HG03135 (cell line): ENCODE measurements at regions not wholly inside any gene's neighbourhood (a gene's known extent, or its start where the extent isn't known, plus 50 kb on each side); places are given as distances from the start of the nearest gene placed in this dataset.

ENCODE experiments used
- ATAC-seq: cut with Tn5 transposase; IDR thresholded peaks from one replicate; pipeline ENCODE4 v1.9.1; 2021; ENCODE audit warnings: mild to moderate bottlenecking, moderate library complexity; ENCODE audit not compliant: unreplicated experiment

DNA sequence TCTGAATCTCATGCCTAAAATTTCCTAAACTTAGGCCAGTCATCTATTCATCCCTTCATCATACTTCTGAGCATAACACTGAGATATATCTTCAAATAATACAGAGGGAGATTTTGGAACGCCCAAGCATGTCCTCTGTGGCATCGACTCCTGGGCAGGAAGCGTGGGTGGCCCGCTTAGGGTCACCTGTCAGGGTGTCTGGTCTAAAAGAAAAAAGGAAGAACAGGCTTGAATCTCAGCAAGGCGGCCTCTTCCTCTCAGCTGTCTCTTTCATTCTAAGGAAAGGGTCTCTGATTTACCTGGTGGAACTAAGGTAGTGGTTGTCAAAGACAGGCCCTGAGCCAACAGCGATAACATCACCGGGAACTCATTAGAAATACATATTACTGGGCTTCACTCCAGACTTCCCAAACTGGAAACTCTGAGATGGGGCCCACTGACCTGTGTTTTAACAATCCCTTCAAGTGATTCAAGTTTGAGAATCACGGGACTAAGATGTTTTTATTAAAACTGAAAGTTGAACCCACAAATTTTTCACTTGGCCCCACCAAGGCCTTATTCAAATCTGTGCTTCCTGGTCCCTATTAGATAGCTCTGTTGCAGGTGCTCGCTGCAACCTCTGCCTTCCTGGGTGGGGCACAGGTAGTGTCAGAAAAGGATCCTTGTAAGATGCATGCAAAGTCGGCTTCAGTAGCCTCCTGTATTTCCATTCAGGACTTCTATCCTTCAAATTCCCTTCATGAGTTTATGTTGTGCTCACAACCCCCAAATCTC lies 162.3 kb upstream of the CCDC68 start:
- ATAC-seq: no peak

DNA sequence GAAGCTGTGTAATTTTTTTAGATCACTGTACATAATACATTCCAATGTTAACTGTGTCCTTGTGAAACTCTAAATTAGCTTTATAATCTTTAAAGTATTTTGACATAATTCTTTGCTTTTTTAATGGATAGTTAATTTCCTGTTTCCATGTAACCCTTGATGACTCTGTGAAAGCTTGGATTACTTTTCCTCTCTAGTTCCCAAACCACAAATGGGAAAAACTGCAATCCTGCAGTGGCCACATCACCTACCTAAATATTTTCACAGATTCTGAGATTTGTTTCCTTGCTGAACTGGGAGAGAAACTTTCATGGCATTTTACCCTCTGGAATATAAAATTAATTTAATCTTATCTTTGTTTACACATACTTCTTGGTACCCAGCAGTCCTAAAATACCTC lies 161.6 kb upstream of the CCDC68 start:
- no peak for ATAC-seq

DNA sequence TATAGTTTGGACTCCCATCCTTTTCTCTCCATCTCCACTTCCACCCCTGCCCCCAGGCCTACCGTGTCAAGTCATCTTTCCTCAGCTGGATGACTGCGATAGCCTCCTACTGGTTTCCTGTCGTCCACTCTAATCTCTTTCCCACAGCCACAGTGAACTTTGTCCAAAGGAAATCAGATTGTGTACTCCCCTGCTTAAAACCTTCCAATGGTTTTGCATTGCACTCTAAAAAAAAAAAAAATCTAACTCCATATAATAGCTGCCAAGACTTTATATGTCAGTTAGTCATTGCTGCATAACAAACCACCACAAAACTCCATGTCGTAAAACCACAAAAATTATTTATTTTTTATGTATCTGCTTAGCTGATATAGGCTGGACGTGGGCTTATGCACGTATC lies 160.2 kb upstream of the CCDC68 start:
- no peak for ATAC-seq

DNA sequence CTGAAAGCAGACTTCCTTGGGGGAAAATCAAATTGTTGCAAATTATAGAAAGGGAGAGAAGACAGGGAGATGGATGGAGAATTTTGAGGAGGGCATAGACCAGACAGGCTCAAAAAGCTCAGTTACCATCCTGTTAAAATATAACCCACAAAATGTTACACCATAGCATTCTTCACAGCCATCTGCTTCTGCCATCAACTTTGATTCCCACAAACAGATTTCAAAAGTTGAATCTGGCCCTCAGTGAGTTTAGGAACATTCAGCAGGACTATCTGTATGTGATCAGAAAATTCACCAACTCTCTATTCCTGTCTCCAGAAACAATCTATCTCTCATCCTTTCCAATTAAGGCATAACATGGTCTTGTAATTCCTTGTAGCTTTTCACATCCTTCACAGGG lies 159.8 kb upstream of the CCDC68 start:
- ATAC-seq: no peak

DNA sequence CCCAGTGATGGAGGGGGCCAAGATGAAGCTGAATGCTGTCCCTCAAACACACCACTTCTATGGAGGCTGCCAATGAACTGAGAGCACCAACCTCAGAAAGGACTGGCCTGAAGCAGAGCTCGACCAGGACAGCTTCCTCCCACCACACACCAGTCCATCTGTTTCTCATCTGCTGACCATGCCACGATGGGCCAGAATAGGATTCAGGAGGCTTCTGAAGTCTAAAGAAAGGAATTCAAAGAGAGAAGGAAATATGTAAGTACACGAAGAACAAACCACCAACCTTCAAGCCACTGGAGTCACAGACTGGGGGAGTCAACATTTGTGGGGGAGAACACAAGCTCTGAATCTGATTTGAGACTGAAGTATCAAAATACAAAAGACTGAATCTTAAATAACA lies 157.6 kb upstream of the CCDC68 start:
- no peak for ATAC-seq

DNA sequence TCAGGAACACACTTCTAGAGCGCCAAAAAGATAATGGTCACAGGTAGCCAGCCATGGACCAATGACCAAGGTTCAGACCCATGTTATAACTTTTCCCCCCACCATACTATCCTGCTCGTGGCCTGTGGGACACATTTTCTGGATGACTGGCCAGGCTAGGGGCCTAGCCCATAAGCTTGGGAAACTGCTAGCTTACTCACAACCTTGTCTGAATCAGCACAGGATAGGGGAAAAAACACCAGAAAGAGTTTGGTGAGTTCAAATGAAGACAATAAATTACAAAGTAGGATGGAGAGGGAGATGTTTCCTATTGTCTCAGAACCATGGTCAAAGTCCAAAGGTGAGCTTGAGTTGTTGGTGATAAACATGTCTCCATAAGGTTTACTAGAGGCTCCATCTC lies 156.3 kb upstream of the CCDC68 start:
- ATAC-seq: no peak

DNA sequence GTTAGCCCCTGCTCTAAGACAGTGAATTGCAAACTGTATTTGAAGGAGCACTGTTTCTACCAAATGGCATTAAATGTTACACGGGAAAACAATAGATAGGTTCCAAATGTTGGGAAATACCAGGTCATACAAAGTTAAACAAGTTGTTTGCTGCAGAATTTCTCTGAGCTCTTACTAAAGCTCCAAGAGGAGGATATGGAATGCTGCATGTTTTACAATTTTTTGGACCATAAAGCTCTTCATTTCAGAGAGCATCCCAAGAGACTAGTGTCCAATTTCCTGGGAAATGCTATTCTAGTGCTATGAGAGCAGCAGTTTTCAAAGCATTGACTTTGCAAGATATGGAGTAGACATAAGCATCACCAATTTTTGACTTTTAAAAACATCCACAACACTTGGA lies 155.6 kb upstream of the CCDC68 start:
- no peak for ATAC-seq

DNA sequence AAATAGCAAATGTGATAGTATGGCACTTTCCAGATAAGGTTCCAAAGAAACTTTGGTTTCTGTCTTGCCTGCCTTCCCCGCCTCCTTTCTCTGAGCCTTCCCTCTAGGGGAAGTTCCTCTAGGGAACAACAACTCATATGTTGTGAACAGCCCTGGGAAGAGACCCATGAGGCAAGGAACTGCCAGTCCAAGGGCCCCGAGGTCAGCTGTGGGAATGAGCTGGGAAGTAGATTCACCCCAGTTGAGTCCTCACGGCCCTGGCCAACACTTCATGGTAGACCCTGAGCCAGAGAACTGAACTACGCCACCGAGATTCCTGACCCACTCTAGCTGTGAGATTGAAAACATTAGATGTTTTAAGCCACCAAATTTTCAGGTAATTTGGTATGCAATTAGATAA lies 154.5 kb upstream of the CCDC68 start:
- ATAC-seq: no peak

DNA sequence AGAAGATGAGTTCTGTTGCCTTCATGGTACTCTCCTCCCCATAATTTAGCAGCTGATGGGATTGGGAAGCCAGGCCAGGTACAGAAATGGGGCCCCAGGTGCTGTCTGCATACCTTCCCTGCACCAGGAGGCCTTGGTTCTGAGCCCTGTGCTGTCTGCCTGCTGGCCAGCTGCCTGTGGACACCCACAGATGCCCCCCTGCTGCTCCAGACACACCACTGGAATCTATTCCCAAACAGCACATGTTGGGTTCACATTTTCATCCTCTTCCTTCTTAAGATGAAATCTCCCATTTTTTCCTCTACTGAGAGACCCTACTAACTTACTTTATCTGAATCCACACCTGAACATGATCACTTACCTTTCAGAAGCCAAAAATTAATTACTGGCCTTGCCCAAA lies 152.0 kb upstream of the CCDC68 start:
- no peak for ATAC-seq

DNA sequence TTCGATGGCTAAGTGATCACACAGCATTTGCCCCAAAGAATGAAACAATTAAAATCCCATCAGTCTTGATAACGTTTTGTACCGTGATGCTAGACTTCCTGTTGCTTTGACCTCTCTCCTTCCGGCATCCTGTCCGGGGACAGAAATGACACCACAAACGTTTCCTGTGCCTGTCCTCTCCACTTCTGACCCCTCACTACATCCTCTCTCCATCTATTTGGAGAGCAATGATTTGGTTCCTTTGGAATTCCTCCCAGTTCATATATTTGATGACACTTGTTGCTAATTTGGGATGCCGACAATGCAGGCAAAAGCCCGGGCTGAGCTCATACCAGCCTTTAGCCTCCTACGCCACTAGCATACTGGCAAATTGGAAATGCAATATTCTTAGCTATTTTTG lies 151.2 kb upstream of the CCDC68 start:
- ATAC-seq: no peak

DNA sequence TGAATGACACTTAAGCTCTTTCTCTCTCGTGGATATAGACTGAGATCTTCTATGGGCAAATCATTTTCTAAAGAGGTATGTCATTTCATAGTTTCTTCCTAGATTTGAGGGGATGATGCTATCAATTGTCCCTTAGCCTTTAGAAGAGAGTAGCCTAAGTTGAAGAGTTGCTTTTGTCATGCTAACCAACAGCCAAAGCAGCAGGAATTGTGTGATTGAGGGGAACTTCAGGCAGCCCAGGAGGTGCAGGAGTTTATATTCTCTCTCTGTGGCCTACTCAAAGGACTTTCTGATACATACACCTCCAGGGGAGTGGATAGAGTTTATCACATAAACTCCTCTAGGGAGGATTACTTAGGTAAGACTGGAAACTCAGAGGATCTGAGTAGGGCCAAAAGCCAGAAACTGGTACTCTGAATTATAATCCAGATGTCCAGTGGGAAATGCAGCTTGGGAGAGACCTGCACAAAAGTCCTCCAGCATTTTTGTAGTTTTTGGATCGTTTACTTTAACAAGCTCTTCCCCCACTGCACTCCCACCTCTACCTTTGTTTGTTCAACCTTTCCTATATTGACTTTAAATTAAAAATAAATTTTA lies 150.7 kb upstream of the CCDC68 start:
- ATAC-seq: no peak

DNA sequence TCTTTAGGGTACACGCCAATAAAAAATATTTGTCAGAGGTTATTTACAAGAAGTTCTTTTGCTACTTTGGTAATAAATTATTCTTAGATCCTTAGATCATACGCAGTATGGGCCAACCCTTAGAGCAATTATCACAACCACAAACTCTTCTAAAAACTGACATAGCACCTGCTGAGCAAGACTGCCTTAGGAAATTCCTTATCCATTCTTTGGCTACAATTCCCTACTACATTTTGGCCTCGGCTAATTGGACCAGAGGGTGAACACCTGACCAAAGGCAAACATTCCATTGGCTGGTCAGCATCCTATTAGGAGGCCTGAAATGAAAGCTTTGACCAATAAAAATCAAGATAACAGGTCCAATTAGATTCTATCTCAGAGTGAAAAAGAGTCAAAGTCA lies 147.6 kb upstream of the CCDC68 start:
- no peak for ATAC-seq

DNA sequence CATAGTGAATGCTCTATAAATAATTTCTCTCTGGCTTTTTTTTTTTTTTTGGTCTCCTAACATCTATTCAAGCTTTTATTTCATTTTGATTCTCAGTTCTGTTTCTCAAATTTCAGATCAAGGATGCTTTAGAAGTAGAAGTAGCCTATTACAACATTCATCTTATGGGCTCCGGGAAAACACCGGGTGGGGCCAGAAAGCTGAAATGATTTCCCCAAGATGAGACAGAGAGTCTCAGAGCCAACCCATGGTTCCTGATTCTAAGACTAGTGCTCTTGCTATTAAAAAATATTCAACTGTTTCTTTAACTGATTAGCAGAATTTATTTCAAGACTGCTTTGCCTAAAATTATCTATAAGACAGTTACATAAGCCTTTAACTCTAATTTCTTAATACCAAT lies 147.2 kb upstream of the CCDC68 start:
- no peak for ATAC-seq

DNA sequence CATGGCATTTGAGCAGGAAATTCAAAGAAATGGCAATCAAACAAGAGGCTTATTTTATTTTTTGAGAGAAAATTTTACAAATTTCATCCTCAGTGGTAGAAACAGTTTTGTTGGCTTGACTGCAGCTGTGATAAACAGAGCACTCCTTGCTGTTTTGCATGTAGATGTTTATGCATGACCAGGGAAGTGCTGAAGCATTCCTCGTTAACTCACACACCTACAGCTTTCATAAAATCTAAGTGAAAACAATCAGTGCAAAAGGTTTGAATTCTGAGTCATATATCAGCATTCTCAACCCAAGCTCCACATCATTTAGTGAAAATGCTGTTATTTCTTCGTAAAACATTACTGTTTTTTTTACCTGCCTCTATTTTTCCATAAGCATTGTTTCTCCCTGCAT lies 146.6 kb upstream of the CCDC68 start:
- ATAC-seq: no peak

DNA sequence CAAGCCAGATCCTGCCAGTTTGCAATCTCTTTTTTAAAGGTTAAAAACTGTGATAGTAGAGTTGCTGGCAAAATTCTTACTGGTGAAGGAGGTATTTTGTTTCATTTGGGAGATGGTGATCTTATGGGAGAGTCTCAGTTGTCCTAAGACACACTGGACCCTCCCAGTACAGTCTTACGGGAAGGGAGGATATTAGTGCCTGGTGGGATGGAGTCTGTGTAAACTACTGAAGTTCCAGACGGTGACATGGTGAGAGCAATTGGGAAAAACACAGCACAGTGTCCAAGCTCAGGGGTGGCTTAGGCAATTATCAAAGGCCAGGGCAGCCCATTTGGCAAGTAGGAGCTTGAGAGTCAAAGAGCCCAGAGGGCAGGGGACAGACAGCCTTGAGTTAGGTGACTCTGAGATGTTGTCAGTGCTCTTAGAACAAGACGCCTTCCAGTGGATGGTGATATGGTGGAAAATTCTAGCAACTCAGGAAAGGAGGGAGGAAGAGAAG lies 143.7 kb upstream of the CCDC68 start:
- no peak for ATAC-seq

DNA sequence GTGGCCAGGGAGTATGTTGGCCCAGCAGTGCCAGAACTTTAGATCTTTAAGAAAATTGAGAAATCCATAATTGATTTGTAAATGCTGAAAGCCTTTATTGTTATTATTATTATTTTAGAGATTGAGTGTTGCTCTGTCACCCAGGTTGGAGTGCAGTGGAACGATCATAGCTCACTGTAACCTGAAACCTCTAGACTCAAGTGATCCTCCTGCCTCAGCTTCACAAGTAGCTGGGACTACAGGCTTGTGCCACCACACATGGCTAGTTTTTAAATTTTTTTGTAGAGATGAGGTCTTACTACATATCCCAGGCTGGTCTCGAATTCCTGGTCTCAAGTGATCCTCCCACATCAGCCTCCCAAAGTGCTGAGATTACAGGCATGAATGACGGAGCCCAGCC lies 143.2 kb upstream of the CCDC68 start:
- ATAC-seq: no peak

DNA sequence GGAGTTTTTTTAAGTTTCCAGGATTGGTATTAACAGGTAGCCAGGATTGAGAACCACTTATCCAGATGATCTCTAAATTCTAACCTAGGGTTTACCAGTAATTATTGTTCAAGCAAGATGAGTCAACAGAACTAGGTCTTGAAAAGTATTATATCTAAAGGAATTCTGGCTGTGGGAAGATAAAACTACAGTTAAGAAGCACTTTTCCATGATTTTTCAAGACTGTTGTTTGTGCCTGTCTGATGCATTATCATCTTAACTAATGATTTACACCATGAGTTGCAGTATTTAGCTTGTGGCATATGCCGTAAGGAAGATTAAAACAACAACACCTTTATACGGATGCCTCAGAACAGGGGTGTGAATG lies 142.2 kb upstream of the CCDC68 start:
- ATAC-seq: no peak

DNA sequence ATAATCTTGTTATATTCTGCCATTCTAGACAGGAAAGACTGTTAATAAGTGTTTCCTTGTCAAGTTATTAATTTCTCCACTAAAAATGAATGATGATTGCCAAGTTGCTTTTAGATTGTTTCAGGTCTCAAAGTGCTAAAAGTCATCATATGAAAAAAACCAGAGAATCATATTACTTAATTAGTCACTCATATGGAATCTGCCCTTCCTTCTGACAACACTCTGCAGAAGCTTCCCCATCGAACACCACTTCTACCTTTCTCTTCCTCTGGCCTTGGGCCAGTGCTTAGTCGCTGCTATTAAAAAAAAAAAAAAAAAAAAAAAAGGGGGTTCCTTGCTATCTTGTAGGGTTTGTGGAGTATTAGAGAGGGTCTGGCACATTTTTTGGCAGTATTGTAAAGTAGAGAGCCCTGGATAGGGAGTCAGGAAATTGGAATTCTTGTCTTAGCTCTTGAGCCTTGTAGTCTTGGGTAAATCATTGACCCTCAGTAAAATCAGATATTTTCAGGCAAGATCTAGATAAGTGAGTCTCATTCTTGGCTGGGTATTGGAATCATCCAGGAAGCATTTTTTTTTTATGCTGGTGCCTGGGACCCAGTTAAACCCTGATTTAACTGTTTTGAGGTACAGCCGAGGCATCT lies 141.7 kb upstream of the CCDC68 start:
- ATAC-seq: no peak

DNA sequence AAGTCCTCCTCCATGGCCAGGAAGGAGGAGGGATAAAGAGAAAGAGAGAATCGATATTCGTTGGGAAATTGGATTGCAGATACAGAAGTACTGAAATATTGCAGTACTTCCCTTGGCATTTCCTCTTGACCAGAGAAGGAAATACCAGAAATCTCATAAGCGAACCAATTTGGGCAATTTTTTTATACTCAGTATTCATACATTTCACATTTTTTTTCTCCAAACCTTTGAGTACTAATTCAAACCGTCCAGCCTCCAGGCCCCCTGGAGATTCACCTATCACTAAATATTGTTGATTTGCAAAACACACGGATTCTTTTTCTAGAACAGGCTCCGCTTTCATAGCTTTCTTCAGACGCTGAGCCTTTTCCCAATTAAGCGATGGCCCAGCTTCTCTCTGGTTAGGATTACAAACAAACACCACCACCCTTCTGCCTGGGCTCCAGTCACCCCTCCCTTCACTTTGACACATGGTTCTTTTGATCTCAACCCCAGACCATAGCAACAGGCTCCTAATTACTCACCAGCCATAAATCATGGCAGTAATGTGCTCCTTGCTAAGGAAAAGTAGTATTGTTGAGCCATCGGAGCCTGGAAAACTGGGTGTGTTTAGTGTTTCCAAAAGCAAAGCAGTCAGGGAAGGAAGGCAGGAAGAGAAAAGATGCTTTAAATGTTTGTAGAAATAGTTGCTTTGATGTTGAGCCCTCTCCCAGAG lies 138.4 kb upstream of the CCDC68 start:
- no peak for ATAC-seq

DNA sequence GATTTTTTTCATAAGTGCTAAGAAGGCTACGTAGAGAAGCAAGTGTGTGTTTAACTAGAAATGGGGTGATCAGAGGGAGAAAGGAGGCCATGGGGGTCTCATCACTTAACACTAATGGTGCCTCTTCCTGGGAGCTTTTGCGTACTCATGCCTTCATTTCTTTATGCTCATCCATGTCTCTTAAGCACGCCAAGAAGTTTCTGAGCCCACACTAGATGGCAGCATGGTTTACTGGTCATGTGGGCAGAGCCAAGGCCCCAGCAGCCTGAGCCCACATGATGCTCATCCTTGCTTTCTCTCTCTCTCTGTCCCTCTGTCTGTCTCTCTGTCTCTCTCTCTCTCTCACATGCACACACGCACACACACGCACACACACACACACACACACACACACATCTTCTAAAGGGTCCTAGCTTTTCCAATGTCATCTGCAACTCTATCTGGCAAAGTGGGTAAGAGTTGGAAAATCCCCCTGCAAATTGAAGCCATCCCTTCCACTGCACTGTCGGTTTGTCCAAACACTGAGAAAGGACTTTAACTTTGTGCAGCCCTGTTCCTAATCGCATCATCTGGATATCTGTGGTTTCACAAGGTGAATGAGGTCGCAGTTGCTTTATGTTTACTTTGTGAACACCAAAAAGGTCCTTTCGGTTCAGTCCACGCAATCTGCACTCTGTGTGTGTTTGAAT lies 137.1 kb upstream of the CCDC68 start:
- ATAC-seq: no peak

DNA sequence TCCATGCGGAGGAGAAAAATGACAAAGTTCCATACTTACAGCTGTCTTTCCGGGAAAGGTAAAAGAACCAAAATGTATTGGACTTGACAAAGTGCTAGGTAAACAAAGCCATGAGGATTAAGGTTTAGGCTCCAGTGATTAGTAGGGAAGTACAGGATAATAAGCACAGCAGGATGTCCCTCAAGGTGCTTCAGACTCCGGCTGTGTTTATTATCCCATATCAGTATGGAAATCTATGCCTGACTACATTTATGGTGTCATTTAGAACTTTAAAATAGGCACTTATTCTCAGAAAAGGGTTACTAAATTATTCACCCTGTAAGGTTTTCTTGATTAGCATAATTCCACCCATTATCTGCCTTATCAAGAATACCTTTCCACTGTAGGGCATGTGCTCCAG lies 136.3 kb upstream of the CCDC68 start:
- ATAC-seq: no peak
